ENCODE measurements at regions not wholly inside any gene's neighbourhood (a gene's known extent, or its start where the extent isn't known, plus 50 kb on each side); places are given as distances from the start of the nearest gene placed in this dataset.

GRCh38 chr5:135234242-135234641, 164.8 kb downstream of the MACROH2A1 start:
- DNase-seq: no peak

GRCh38 chr5:135233477-135233876, 165.6 kb downstream of the MACROH2A1 start:
- no peak for DNase-seq

- no peak for DNase-seq
Observed at GRCh38 chr5:135232958-135233357, 166.1 kb downstream of the MACROH2A1 start.

DNA sequence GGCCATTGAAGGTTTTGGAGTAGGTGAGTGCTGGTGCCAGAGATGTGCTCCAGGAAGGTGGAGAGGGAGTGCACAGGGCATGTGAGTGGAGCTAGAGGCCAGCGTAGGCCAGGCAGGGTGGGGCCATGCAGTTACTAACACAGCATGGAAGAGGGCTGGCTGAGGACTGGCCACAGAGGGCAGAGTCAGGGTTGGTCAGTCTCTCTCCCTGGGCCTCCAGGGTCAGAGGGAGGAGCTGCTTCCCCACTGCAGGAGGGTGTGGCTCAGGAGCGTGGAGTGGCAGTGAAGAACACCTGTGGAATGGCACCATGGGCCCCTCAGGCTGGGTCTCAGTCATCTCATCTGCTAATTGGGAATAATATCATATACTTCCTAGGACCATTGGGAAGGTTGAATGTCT, 167.7 kb downstream of the MACROH2A1 start:
- no peak for DNase-seq

DNA sequence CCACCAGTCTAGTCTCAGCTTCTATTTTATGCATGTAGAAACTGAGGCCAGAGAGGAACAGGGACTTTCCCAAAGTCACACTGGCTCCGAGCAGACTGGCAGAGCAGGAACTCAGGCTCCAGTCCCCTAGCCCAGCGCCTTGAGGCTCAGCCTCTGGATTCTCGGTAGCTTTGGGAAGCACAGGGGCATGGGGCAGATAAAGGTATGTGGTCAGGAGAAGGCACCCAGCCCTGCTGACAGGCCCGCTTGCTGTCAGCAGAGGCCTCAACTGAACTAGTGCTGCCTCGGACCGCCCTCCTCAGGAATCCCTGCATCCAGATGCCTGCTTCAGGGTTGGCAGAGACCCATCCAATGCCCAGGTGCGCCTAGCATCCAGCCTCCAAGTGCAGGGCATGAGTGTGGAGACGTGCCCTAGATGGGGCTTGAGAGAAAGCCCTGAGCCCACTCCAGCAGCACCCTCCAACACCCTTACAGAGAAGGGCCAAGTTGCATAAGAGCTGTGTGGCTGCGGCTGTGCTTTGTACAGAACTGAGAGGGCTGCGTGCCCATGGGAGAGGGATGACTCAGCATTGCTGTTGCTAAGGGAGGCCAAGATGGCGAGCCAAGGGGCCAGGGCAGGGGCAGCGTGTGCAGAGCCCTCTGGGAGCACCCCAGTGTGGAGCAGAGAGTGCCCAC, 168.6 kb downstream of the MACROH2A1 start:
- no peak for DNase-seq

DNA sequence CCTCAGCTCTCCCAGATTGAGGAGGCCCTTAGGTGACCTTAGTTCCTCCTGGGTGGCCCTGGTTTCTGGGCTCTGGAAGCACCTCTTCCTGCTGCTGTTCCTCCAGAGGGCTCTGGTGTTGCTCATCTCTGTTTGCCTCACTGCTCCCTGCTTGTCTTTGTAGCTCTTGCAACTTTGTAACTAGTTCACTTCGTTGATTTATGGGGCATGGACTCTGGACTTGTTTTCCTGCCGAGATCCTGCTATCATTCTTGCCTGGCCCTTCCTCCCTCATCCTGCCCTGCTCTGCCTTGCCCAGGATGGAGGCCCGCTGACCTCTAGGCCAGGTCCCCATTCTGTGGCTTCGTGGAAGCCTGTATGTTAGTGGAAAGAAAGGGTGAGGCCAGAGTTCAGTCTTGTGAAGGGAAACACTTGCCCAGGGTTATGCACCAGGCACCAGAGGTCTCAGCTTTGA, 169.3 kb downstream of the MACROH2A1 start:
- no peak for DNase-seq

GRCh38 chr5:135229122-135229521, 169.9 kb downstream of the MACROH2A1 start:
- DNase-seq: no peak

DNA sequence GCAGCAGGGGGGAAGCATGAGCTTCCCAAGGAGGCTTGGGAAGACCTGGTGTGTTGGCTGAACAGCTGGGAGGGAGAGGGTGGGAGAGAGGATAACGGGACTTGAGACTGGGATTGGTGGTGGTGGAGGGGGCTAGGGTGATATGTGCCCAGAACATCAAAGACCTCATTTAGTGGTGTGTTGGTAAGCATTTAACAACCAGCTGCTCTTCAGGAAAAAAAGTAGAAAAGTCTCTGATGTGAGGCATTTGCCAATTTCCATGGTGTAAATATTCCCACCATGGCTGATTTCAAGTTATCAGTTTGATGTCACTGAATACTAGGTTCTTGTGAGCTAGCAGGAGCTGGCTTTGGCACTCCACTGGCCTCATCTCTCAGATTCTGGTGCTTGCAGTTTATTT, 170.8 kb downstream of the MACROH2A1 start:
- DNase-seq: no peak

- DNase-seq: no peak
Observed at GRCh38 chr5:135227064-135228022, 171.7 kb downstream of the MACROH2A1 start.

- DNase-seq: no peak
Observed at GRCh38 chr5:135225856-135226560, 173.0 kb downstream of the MACROH2A1 start.

DNA sequence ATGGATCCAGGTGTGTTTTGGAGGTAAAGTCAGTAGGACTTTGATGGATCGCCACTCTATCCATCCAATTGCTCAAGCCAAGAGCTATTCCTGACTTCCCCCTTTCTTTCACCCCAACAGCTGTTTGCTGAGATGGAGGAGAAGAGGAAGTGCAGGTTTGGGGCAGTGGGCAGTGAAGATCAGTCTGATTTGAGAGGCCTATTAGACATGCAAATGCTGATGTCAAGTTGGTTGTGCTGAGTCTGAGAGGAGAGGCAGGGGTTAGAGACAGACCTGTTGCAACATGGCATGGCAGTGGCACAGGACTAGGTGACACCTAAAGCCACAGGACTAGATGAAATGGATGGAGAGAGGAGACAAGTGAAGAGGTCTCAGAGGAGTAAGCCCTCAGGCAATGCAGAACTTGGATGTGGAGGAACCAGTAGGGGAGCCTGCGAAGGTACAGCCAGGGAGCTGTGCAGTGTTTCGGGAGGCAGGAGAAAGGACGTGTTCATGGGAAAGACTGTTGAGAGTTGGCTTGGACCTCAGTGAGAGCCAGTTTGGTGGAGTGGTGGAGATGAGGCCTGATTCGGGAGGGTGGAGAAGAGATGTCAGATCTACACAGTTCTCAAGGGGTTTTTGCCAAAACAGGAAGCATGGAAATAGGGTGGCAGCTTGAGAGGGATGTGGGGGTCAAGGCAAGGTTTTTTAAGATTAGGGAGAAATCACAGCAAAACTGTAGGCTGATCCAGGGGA, 175.0 kb downstream of the MACROH2A1 start:
- DNase-seq: no peak

DNA sequence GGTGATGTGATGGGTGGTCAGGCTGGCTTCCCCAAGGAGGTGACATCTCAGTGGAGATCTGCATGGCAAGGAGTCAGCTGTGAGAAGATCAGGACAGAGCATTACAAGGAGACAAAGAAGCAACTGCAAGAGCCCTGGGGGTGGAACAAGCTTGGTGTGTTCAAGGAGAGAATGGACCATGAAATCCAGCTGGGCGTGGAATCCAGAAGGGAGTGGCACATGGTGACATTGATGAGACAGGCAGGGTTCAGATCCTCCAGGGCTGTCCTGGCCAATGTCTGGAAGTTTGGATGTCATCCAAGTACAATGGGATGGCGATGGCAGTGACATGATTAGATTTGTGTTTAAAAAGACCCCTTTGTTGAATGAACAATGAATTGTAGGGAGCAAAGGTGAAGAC, 175.6 kb downstream of the MACROH2A1 start:
- no peak for DNase-seq

- no peak for DNase-seq
Observed at GRCh38 chr5:135222771-135223170, 176.3 kb downstream of the MACROH2A1 start.

GRCh38 chr5:135222171-135222681, 176.8 kb downstream of the MACROH2A1 start:
- DNase-seq: no peak

GRCh38 chr5:135221696-135222095, 177.3 kb downstream of the MACROH2A1 start:
- DNase-seq: no peak

DNA sequence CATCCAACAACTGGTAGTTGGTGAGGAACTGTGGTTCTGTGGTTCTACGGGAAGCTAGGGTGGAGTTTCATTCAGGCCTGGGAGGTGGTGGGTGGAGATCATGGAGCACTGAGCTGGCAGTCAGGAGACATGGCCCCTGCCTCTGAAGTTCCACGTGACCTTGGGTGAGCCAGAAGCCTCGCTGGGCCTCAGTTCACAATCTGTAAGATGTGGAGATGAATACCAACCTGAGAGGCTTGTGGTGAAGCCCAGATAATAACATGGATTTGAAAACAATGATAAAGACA, 177.9 kb downstream of the MACROH2A1 start:
- no peak for DNase-seq

DNA sequence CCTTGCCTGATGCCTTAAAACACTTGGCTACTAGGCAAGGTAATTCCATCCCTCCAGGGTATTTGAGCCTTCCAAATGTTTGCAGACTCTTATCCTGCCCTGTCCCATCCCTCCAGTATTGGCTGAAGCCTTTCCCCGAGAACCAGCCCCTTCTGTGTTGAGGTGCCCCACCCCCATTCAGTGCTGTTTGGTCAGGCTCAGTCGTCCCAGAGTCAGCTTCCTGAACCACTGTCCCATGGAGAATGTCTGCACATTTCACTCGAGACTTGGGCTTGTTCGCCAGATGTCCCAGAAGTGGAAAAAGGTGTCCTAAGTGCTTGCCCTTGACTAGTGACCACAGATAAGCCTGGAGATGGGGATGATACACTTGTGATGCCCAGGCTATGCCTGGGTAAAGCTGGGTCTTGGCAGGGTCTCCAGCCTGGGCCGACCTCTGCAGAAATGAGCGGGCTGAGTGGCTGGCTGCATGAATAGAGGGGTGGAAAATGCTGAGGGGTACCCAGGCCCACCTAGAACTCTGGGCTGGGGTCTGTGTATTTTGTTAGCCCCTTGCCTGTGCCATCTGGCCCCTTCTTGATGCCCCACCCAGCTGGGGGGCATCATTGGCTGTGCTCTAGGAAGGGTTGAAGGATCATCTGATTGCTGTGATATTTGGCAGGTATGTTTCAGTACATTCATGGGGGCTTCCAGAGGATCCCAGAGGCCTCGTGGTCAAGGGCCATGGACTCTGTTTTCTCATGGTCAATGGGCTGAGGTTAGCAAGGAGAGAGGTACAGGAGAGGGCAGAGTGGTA, 178.4 kb downstream of the MACROH2A1 start:
- DNase-seq: no peak

GRCh38 chr5:135219868-135220267, 179.2 kb downstream of the MACROH2A1 start:
- no peak for DNase-seq

- no peak for DNase-seq
Observed at GRCh38 chr5:135218790-135219568, 180.1 kb downstream of the MACROH2A1 start.

- no peak for DNase-seq
Observed at GRCh38 chr5:135218486-135218755, 180.6 kb downstream of the MACROH2A1 start.
